ENCODE measurements at regions not wholly inside any gene's neighbourhood (a gene's known extent, or its start where the extent isn't known, plus 50 kb on each side); places are given as distances from the start of the nearest gene placed in this dataset.

DNA sequence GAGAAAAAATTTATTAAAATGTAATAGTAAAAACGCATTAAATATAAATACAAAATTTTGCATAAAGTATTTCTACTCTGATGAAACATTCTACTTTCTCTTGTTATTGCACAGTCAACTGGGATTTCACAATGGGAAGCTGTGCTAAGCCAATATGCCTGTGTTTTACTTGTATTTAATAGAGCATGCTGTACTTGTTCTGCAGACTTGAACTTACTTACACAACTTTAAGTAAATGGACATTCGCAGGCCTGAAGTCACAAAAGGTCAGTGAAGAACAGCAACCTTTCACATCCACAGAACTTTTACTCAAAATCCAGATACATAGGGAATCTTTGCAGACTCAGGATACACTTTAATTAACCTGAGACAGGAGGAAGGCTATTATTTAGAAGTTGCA is 409.5 kb downstream of the BTBD3 start:
- TF ChIP-seq, protein P1, sequence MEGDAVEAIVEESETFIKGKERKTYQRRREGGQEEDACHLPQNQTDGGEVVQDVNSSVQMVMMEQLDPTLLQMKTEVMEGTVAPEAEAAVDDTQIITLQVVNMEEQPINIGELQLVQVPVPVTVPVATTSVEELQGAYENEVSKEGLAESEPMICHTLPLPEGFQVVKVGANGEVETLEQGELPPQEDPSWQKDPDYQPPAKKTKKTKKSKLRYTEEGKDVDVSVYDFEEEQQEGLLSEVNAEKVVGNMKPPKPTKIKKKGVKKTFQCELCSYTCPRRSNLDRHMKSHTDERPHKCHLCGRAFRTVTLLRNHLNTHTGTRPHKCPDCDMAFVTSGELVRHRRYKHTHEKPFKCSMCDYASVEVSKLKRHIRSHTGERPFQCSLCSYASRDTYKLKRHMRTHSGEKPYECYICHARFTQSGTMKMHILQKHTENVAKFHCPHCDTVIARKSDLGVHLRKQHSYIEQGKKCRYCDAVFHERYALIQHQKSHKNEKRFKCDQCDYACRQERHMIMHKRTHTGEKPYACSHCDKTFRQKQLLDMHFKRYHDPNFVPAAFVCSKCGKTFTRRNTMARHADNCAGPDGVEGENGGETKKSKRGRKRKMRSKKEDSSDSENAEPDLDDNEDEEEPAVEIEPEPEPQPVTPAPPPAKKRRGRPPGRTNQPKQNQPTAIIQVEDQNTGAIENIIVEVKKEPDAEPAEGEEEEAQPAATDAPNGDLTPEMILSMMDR (IDR thresholded peaks at IDR 0.05), result no peak
- no peak for TF ChIP-seq POLR2A (IDR thresholded peaks at IDR 0.05)
- intact Hi-C loops (cut with DNase I), result no loop called here
- 89 to 95% methylated on average over 2 of the region's 2 CpGs for WGBS, 2 donors
- Histone ChIP-seq H3K4me1 (no peaks in the 10 kb centered on the region), H3K4me3 (no peak overlapping the region), H3K9me3 (peaks cover 0 to 5% (median 0%) of the 10 kb centered on the region in 3 donors), H3K36me3 (replicated peaks in 1 of 2; ENCODE audit: insufficient read depth in 1 of 2, low read depth in 2 of 2) (no peaks in the 10 kb centered on the region), H3K27me3 (no peaks in the 10 kb centered on the region), H3K27ac (no peak overlapping the region)
- DNase-seq (no peak), ATAC-seq (no peak)

DNA sequence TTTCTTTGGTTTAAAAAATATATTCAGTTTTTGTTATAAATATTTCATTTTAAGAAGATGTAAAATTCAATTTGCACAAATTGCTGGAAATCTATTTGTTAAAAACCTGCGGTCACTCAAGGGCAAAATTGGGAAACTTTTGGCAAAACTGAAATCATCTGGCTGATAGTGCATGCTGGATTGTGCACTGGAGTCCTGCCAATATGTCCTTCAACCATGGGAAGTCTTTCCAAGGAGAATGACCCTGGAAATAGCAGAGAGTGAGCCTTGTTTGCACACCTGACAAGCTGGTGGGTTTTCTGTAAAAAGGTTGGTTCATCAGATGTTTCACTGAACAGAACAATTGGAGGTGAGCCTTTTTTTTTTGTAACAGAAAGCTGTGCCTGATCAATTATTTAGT is 413.5 kb downstream of the BTBD3 start:
- intact Hi-C loops (cut with DNase I), result no loop called here
- DNase-seq, result peak in 2 of 4 donors; percentile 25 to 26
- no peak overlapping the region for H3K4me3 ChIP-seq
- H3K27me3 ChIP-seq, result no peaks in the 10 kb centered on the region
- H3K36me3 ChIP-seq (replicated peaks in 1 of 2; ENCODE audit: insufficient read depth in 1 of 2, low read depth in 2 of 2), result no peaks in the 10 kb centered on the region
- no peak overlapping the region for H3K27ac ChIP-seq
- no peak for ATAC-seq
- H3K4me1 ChIP-seq, result no peaks in the 10 kb centered on the region
- 20 to 28% methylated on average over 1 of the region's 1 CpG for WGBS, 2 donors
- TF ChIP-seq, protein P1 (IDR thresholded peaks at IDR 0.05), result no peak
- no peak for TF ChIP-seq POLR2A (IDR thresholded peaks at IDR 0.05)
- H3K9me3 ChIP-seq, result peaks cover 0 to 5% (median 0%) of the 10 kb centered on the region in 3 donors

DNA sequence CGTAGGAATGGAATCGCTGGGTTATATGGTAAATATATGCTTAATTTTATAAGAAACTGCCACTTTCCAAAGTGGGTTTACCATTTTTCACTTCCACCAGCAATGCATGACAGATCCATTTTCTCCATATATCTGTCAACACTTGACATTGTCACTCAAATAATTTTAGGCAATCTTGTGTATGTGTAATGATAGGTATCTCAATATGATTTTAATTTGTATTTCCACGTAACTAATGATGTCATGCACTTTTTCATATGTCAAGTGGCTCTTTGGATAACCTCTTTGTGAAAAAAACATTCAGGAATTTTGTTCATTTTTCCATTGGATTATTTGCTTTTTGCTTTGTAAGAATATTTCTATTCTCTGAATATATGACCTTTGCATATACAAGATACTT is 419.9 kb downstream of the BTBD3 start:
- intact Hi-C loops (cut with DNase I), result no loop called here
- WGBS, 2 donors, result 87 to 93% methylated on average over 3 of the region's 3 CpGs
- H3K27ac ChIP-seq, result no peak overlapping the region

DNA sequence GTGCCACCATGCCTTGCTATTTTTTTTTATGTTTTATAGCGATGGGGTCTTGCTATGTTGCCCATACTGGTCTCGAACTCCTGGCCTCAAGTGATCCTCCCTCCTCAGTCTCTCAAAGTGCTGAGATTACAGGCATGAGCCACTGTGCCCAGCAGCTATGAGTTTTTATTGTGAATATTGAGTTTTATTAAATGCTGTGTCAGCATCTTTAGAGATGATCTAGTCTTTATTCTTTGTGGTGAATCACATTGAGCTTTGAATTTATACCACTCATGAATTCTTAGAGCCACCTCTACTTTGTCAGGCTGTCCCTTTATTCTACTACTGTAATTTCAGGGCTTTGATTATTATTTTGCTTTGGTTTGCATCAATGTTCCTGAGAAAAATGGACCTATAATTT is 428.3 kb downstream of the BTBD3 start:
- 80 to 81% methylated on average over 2 of the region's 2 CpGs for WGBS, 2 donors
- TF ChIP-seq, protein P1 (IDR thresholded peaks at IDR 0.05), result no peak
- no peak for TF ChIP-seq POLR2A (IDR thresholded peaks at IDR 0.05)
- ATAC-seq, result no peak

More for the DNA sequence above, 419.9 kb downstream of the BTBD3 start:
- no peaks in the 10 kb centered on the region for H3K4me1 ChIP-seq
- no peak for TF ChIP-seq POLR2A (IDR thresholded peaks at IDR 0.05)
- TF ChIP-seq, protein P1 (IDR thresholded peaks at IDR 0.05), result no peak
- ATAC-seq (no peak), DNase-seq (no peak)
- no peak overlapping the region for H3K4me3 ChIP-seq
- no peaks in the 10 kb centered on the region for H3K27me3 ChIP-seq
- no peaks in the 10 kb centered on the region for H3K9me3 ChIP-seq
- H3K36me3 ChIP-seq (replicated peaks in 1 of 2; ENCODE audit: insufficient read depth in 1 of 2, low read depth in 2 of 2), result no peaks in the 10 kb centered on the region

DNA sequence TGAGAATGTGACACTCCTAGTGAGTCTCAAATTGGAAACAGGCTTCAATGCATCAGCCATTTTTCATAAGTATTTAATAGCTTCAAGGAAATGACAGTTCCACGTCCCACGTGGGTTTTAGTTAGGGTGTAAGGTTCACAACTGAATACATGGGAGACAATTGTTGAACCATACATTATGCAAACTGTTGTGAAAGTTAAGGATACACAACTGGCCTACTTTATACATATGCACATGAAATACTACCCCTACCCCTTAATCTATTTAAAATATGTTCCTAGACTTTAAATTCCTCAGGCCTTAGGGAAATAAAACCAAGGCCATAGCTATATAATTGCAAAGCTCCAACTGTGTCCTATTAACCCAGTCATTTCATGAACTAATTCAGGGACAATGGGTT is 436.1 kb downstream of the BTBD3 start:
- Histone ChIP-seq H3K9me3 (no peaks in the 10 kb centered on the region), H3K27ac (no peak overlapping the region), H3K36me3 (replicated peaks in 1 of 2; ENCODE audit: insufficient read depth in 1 of 2, low read depth in 2 of 2) (no peaks in the 10 kb centered on the region), H3K27me3 (no peaks in the 10 kb centered on the region), H3K4me3 (no peak overlapping the region), H3K4me1 (no peaks in the 10 kb centered on the region)
- TF ChIP-seq POLR2A (IDR thresholded peaks at IDR 0.05), result no peak
- TF ChIP-seq, protein P1 (IDR thresholded peaks at IDR 0.05), result no peak
- no peak for ATAC-seq
- no peak for DNase-seq
- intact Hi-C loops (cut with DNase I), result no loop called here
- 45 to 51% methylated on average over 2 of the region's 2 CpGs for WGBS, 2 donors

More for the DNA sequence above, 428.3 kb downstream of the BTBD3 start:
- H3K27me3 ChIP-seq, result no peaks in the 10 kb centered on the region
- H3K27ac ChIP-seq, result no peak overlapping the region
- no peak overlapping the region for H3K4me3 ChIP-seq
- no peaks in the 10 kb centered on the region for H3K36me3 ChIP-seq (replicated peaks in 1 of 2; ENCODE audit: insufficient read depth in 1 of 2, low read depth in 2 of 2)
- no peaks in the 10 kb centered on the region for H3K9me3 ChIP-seq
- H3K4me1 ChIP-seq, result no peaks in the 10 kb centered on the region
- intact Hi-C loops (cut with DNase I), result no loop called here
- DNase-seq, result no peak

All from body of pancreas (tissue), 4 donors.